ENCODE measurements at regions not wholly inside any gene's neighbourhood (a gene's known extent, or its start where the extent isn't known, plus 50 kb on each side); places are given as distances from the start of the nearest gene placed in this dataset.

DNA sequence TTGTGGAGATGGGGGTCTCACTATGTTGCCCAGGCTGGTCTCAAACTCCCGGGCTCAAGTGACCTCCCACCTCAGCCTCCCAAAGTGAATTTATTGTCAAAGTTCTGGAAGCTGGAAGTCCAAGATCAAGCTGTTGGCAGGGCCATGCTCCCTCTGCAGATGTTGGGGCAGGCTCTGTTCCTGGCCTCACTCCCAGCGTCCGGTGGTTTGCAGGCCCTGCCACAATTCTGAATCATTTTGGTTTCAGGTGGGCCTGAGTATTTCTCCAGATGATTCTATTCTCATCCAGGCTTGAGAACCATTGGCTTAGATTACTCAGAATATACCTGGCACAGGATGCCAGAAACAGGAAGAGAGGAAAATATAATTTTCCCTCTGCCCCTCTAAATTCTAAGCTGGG is 737.4 kb downstream of the TNS3 start:
- ATAC-seq (no peak), DNase-seq (no peak), FAIRE-seq (no peak)
- Histone ChIP-seq H3K27ac (no peak overlapping the region), H3K4me3 (no peak overlapping the region), H3K36me3 (no peaks in the 10 kb centered on the region), H3K27me3 (no peaks in the 10 kb centered on the region), H3K4me1 (no peaks in the 10 kb centered on the region), H3K9me3 (no peaks in the 10 kb centered on the region)
- 75 to 80% methylated on average over 3 of the region's 3 CpGs for WGBS, 2 donors
- intact Hi-C loops (cut with DNase I) = no loop called here
- no peak for TF ChIP-seq CTCF (IDR thresholded peaks at IDR 0.05)

GRCh38 chr7:46841248-46841647 is 740.7 kb downstream of the TNS3 start:
- no peak for FAIRE-seq
- H3K27ac ChIP-seq = no peak overlapping the region
- no peaks in the 10 kb centered on the region for H3K27me3 ChIP-seq
- H3K4me1 ChIP-seq = no peaks in the 10 kb centered on the region
- no peak overlapping the region for H3K4me3 ChIP-seq
- intact Hi-C loops (cut with DNase I) = loop anchor here in 1 of 3 donors (2.0 kb wide), 1 partner anchor 22 kb away; no protein-coding TSS in a partner anchor
- WGBS, 2 donors = 81 to 87% methylated on average over 3 of the region's 3 CpGs
- no peak for TF ChIP-seq CTCF (IDR thresholded peaks at IDR 0.05)
- no peaks in the 10 kb centered on the region for H3K36me3 ChIP-seq
- ATAC-seq = no peak
- no peaks in the 10 kb centered on the region for H3K9me3 ChIP-seq
- DNase-seq = no peak

- TF ChIP-seq CTCF (IDR thresholded peaks at IDR 0.05) = no peak
- Histone ChIP-seq H3K27me3 (no peaks in the 10 kb centered on the region), H3K36me3 (no peaks in the 10 kb centered on the region), H3K4me1 (no peaks in the 10 kb centered on the region), H3K4me3 (no peak overlapping the region), H3K27ac (no peak overlapping the region), H3K9me3 (no peaks in the 10 kb centered on the region)
- ATAC-seq = no peak
- intact Hi-C loops (cut with DNase I) = loop anchor here in 1 of 3 donors (2.0 kb wide), 1 partner anchor 23 kb away; no protein-coding TSS in a partner anchor
- FAIRE-seq = no peak
- no peak for DNase-seq
- WGBS, 2 donors = 69 to 89% methylated on average over 3 of the region's 3 CpGs
These were observed 742.3 kb downstream of the TNS3 start for GRCh38 chr7:46839651-46840050.

GRCh38 chr7:46838463-46838862 is 743.4 kb downstream of the TNS3 start:
- no peak for ATAC-seq
- Histone ChIP-seq H3K4me3 (no peak overlapping the region), H3K9me3 (no peaks in the 10 kb centered on the region), H3K27ac (no peak overlapping the region), H3K27me3 (no peaks in the 10 kb centered on the region), H3K36me3 (no peaks in the 10 kb centered on the region), H3K4me1 (no peaks in the 10 kb centered on the region)
- 79 to 86% methylated on average over 5 of the region's 5 CpGs for WGBS, 2 donors
- no peak for FAIRE-seq
- intact Hi-C loops (cut with DNase I) = no loop called here
- no peak for TF ChIP-seq CTCF (IDR thresholded peaks at IDR 0.05)
- no peak for DNase-seq

GRCh38 chr7:46835556-46835955 is 746.4 kb downstream of the TNS3 start:
- Histone ChIP-seq H3K36me3 (no peaks in the 10 kb centered on the region), H3K4me3 (no peak overlapping the region), H3K9me3 (no peaks in the 10 kb centered on the region), H3K27me3 (no peaks in the 10 kb centered on the region), H3K27ac (no peak overlapping the region), H3K4me1 (no peaks in the 10 kb centered on the region)
- intact Hi-C loops (cut with DNase I) = no loop called here
- DNase-seq = no peak
- FAIRE-seq = no peak
- WGBS, 2 donors = 59 to 62% methylated on average over 2 of the region's 2 CpGs
- TF ChIP-seq CTCF (IDR thresholded peaks at IDR 0.05) = no peak
- ATAC-seq = no peak
